Ishikawa (cell line): ENCODE measurements at regions not wholly inside any gene's neighbourhood (a gene's known extent, or its start where the extent isn't known, plus 50 kb on each side); places are given as distances from the start of the nearest gene placed in this dataset.

Experiments
- CEBPB ChIP-seq: IDR thresholded peaks from 2 replicates; pipeline ENCODE4 v1.6.1; 2012
- CREB1 ChIP-seq: IDR thresholded peaks from 2 replicates; pipeline ENCODE4 v1.6.1; 2012; ENCODE audit warnings: low read depth
- EGR1 ChIP-seq: IDR thresholded peaks from 2 replicates; pipeline ENCODE4 v1.6.1; 2012
- EP300 ChIP-seq: IDR thresholded peaks from 2 replicates; pipeline ENCODE4 v1.6.1; 2012; ENCODE audit warnings: borderline replicate concordance
- RAD21 ChIP-seq: IDR thresholded peaks from 2 replicates; pipeline ENCODE4 v1.6.1; 2012; ENCODE audit warnings: low read depth
- REST ChIP-seq: IDR thresholded peaks from 2 replicates; pipeline ENCODE4 v1.6.1; 2012; ENCODE audit warnings: low read depth, mild to moderate bottlenecking
- TAF1 ChIP-seq: IDR thresholded peaks from 2 replicates; pipeline ENCODE4 v1.6.1; 2012; ENCODE audit warnings: low read depth, mild to moderate bottlenecking
- TCF12 ChIP-seq: IDR thresholded peaks from 2 replicates; pipeline ENCODE4 v1.6.1; 2012; ENCODE audit warnings: low read depth
- USF1 ChIP-seq: IDR thresholded peaks from 2 replicates; pipeline ENCODE4 v1.6.1; 2012
- YY1 ChIP-seq: IDR thresholded peaks from 2 replicates; pipeline ENCODE4 v1.6.1; 2012; ENCODE audit warnings: low read depth
- ZBTB7A ChIP-seq: IDR thresholded peaks from 2 replicates; pipeline ENCODE4 v1.6.1; 2012; ENCODE audit warnings: low read depth
- TF ChIP-seq, protein P1 (sequence below): IDR thresholded peaks from 2 replicates; pipeline ENCODE4 v1.6.1; 2012

DNA sequence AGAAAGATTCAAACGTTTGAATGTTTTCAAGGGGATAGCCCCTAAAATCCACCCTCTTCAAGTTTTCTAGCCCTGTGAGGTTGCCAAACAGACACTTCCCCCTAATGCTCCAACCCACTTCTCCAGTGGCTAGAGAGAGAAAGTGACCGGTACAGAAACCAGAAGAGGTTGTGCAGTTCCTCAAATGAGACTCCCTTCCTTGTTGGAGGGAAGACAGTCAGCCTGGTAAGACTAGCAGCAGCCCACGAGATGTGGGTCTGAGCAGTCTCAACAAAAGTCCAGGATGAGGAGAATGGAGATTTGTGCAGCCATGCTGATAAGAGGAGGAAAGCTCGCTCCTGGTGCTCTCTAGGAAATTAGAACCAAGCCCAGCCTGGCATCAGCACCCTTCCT is 222.8 kb upstream of the TPRG1 start:
- TF ChIP-seq REST (no peak), YY1 (no peak), CEBPB (no peak), USF1 (no peak), CREB1 (no peak), EP300 (no peak), RAD21 (no peak), TAF1 (no peak), EGR1 (no peak), ZBTB7A (no peak), TCF12 (no peak)
- TF ChIP-seq, protein P1, sequence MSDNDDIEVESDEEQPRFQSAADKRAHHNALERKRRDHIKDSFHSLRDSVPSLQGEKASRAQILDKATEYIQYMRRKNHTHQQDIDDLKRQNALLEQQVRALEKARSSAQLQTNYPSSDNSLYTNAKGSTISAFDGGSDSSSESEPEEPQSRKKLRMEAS = no peak
